ENCODE measurements at regions not wholly inside any gene's neighbourhood (a gene's known extent, or its start where the extent isn't known, plus 50 kb on each side); places are given as distances from the start of the nearest gene placed in this dataset.

GRCh38 chr18:75158465-75159237 lies 50.3 kb downstream of the PTGR3 start:
- H3K4me1 Mint-ChIP-seq, result peaks cover 10 to 11% (median 10%) of the 10 kb centered on the region in 3 donors
- H3K9me3 Mint-ChIP-seq, result peaks cover 0 to 2% (median 0%) of the 10 kb centered on the region in 5 donors
- CTCF ChIA-PET, result no interaction called here
- Histone ChIP-seq H3K9me3 (ENCODE audit: low read length) (no peaks in the 10 kb centered on the region), H3K4me3 (ENCODE audit: low read length) (no peak overlapping the region), H3K27me3 (ENCODE audit: insufficient read depth, low read length, poor library complexity, severe bottlenecking) (no peaks in the 10 kb centered on the region), H3K36me3 (ENCODE audit: insufficient read depth, low read length) (no peaks in the 10 kb centered on the region), H3K27ac (ENCODE audit: low read depth, low read length) (no peak overlapping the region), H3K4me1 (ENCODE audit: insufficient read depth, low read length) (no peaks in the 10 kb centered on the region)
- no peak for DNase-seq
- H3K4me3 Mint-ChIP-seq, result peak overlapping the region in 1 of 7 donors; percentile 49
- peaks cover 0 to 5% (median 2%) of the 10 kb centered on the region in 3 donors for H3K36me3 Mint-ChIP-seq
- POLR2A ChIA-PET, result interaction anchor here (0.6 kb wide), 1 partner anchor 785 kb away, joined by 4 read pairs; no protein-coding TSS in a partner anchor
- no peak overlapping the region for H3K27ac Mint-ChIP-seq
- H3K27me3 Mint-ChIP-seq, result peaks cover 6 to 9% of the 10 kb centered on the region in 2 donors

- POLR2A ChIA-PET, result no interaction called here
- H3K4me1 Mint-ChIP-seq, result peaks cover 10 to 11% (median 10%) of the 10 kb centered on the region in 3 donors
These were observed 51.1 kb downstream of the PTGR3 start for GRCh38 chr18:75157851-75158250.

GRCh38 chr18:75157381-75157780 lies 51.6 kb downstream of the PTGR3 start:
- CTCF ChIA-PET, result no interaction called here
- POLR2A ChIA-PET, result no interaction called here
- Histone ChIP-seq H3K27me3 (ENCODE audit: insufficient read depth, low read length, poor library complexity, severe bottlenecking) (no peaks in the 10 kb centered on the region), H3K27ac (ENCODE audit: low read depth, low read length) (no peak overlapping the region), H3K4me1 (ENCODE audit: insufficient read depth, low read length) (no peaks in the 10 kb centered on the region), H3K4me3 (ENCODE audit: low read length) (no peak overlapping the region), H3K36me3 (ENCODE audit: insufficient read depth, low read length) (no peaks in the 10 kb centered on the region), H3K9me3 (ENCODE audit: low read length) (no peaks in the 10 kb centered on the region)
- DNase-seq, result no peak
- Mint-ChIP-seq H3K4me3 (no peak overlapping the region), H3K27me3 (peaks cover 7 to 12% of the 10 kb centered on the region in 2 donors), H3K9me3 (peaks cover 0 to 6% (median under 1%) of the 10 kb centered on the region in 5 donors), H3K27ac (no peak overlapping the region), H3K4me1 (peaks cover 8 to 11% (median 10%) of the 10 kb centered on the region in 3 donors), H3K36me3 (peaks cover 0 to 12% (median 2%) of the 10 kb centered on the region in 3 donors)

More at GRCh38 chr18:75157851-75158250, 51.1 kb downstream of the PTGR3 start:
- H3K27me3 ChIP-seq (ENCODE audit: insufficient read depth, low read length, poor library complexity, severe bottlenecking), result no peaks in the 10 kb centered on the region
- DNase-seq, result no peak
- Mint-ChIP-seq H3K4me3 (no peak overlapping the region), H3K36me3 (peaks cover 0 to 9% (median 2%) of the 10 kb centered on the region in 3 donors), H3K27ac (no peak overlapping the region), H3K27me3 (peaks cover 7 to 11% of the 10 kb centered on the region in 2 donors), H3K9me3 (peaks cover 0 to 1% (median 0%) of the 10 kb centered on the region in 5 donors)
- no peak overlapping the region for H3K27ac ChIP-seq (ENCODE audit: low read depth, low read length)
- no peaks in the 10 kb centered on the region for H3K4me1 ChIP-seq (ENCODE audit: insufficient read depth, low read length)
- no peak overlapping the region for H3K4me3 ChIP-seq (ENCODE audit: low read length)
- CTCF ChIA-PET, result no interaction called here
- no peaks in the 10 kb centered on the region for H3K9me3 ChIP-seq (ENCODE audit: low read length)
- H3K36me3 ChIP-seq (ENCODE audit: insufficient read depth, low read length), result no peaks in the 10 kb centered on the region

- DNase-seq, result no peak
- Mint-ChIP-seq H3K36me3 (peaks cover 0 to 18% (median 2%) of the 10 kb centered on the region in 3 donors), H3K4me3 (no peak overlapping the region), H3K4me1 (peaks cover 5 to 8% (median 7%) of the 10 kb centered on the region in 3 donors), H3K27ac (no peak overlapping the region), H3K9me3 (peaks cover 4 to 9% (median 6%) of the 10 kb centered on the region in 5 donors), H3K27me3 (peaks cover 12 to 15% of the 10 kb centered on the region in 2 donors)
- Histone ChIP-seq H3K27ac (ENCODE audit: low read depth, low read length) (no peak overlapping the region), H3K4me3 (ENCODE audit: low read length) (no peak overlapping the region), H3K27me3 (ENCODE audit: insufficient read depth, low read length, poor library complexity, severe bottlenecking) (no peaks in the 10 kb centered on the region), H3K4me1 (ENCODE audit: insufficient read depth, low read length) (no peaks in the 10 kb centered on the region), H3K9me3 (ENCODE audit: low read length) (no peaks in the 10 kb centered on the region), H3K36me3 (ENCODE audit: insufficient read depth, low read length) (no peaks in the 10 kb centered on the region)
- CTCF ChIA-PET, result no interaction called here
- POLR2A ChIA-PET, result no interaction called here
These were observed 52.1 kb downstream of the PTGR3 start for GRCh38 chr18:75156831-75157230.

- H3K27ac Mint-ChIP-seq, result no peak overlapping the region
- POLR2A ChIA-PET, result no interaction called here
- H3K27me3 ChIP-seq (ENCODE audit: insufficient read depth, low read length, poor library complexity, severe bottlenecking), result no peaks in the 10 kb centered on the region
- peaks cover 0 to 3% (median 2%) of the 10 kb centered on the region in 3 donors for H3K4me1 Mint-ChIP-seq
- peaks cover 12 to 19% of the 10 kb centered on the region in 2 donors for H3K27me3 Mint-ChIP-seq
- H3K9me3 Mint-ChIP-seq, result peaks cover 7 to 10% (median 10%) of the 10 kb centered on the region in 5 donors
- H3K9me3 ChIP-seq (ENCODE audit: low read length), result no peaks in the 10 kb centered on the region
- no peaks in the 10 kb centered on the region for H3K4me1 ChIP-seq (ENCODE audit: insufficient read depth, low read length)
- no peak overlapping the region for H3K4me3 Mint-ChIP-seq
- CTCF ChIA-PET, result no interaction called here
- peaks cover 0 to 22% (median 0%) of the 10 kb centered on the region in 3 donors for H3K36me3 Mint-ChIP-seq
- no peak overlapping the region for H3K27ac ChIP-seq (ENCODE audit: low read depth, low read length)
- no peaks in the 10 kb centered on the region for H3K36me3 ChIP-seq (ENCODE audit: insufficient read depth, low read length)
- no peak overlapping the region for H3K4me3 ChIP-seq (ENCODE audit: low read length)
- no peak for DNase-seq
These were observed 52.7 kb downstream of the PTGR3 start for GRCh38 chr18:75156139-75156750.

- Histone ChIP-seq H3K27me3 (ENCODE audit: insufficient read depth, low read length, poor library complexity, severe bottlenecking) (no peaks in the 10 kb centered on the region), H3K36me3 (ENCODE audit: insufficient read depth, low read length) (no peaks in the 10 kb centered on the region), H3K27ac (ENCODE audit: low read depth, low read length) (no peak overlapping the region), H3K9me3 (ENCODE audit: low read length) (no peaks in the 10 kb centered on the region), H3K4me3 (ENCODE audit: low read length) (no peak overlapping the region), H3K4me1 (ENCODE audit: insufficient read depth, low read length) (no peaks in the 10 kb centered on the region)
- Mint-ChIP-seq H3K36me3 (peaks cover 0 to 22% (median 1%) of the 10 kb centered on the region in 3 donors), H3K27me3 (peaks cover 12 to 18% of the 10 kb centered on the region in 2 donors), H3K4me1 (no peaks in the 10 kb centered on the region), H3K27ac (no peak overlapping the region), H3K9me3 (peaks cover 7 to 10% (median 10%) of the 10 kb centered on the region in 5 donors), H3K4me3 (no peak overlapping the region)
- ChIA-PET CTCF (no interaction called here), POLR2A (no interaction called here)
- DNase-seq, result no peak
These were observed 53.9 kb downstream of the PTGR3 start for GRCh38 chr18:75154997-75155396.

- Mint-ChIP-seq H3K27ac (no peak overlapping the region), H3K4me3 (no peak overlapping the region), H3K27me3 (peaks cover 12 to 16% of the 10 kb centered on the region in 2 donors), H3K36me3 (peaks cover 0 to 22% (median 1%) of the 10 kb centered on the region in 3 donors), H3K9me3 (peaks cover 7 to 10% (median 10%) of the 10 kb centered on the region in 5 donors), H3K4me1 (no peaks in the 10 kb centered on the region)
- H3K36me3 ChIP-seq (ENCODE audit: insufficient read depth, low read length), result no peaks in the 10 kb centered on the region
- ChIA-PET POLR2A (no interaction called here), CTCF (no interaction called here)
- H3K4me1 ChIP-seq (ENCODE audit: insufficient read depth, low read length), result no peaks in the 10 kb centered on the region
- H3K27me3 ChIP-seq (ENCODE audit: insufficient read depth, low read length, poor library complexity, severe bottlenecking), result no peaks in the 10 kb centered on the region
- no peak overlapping the region for H3K27ac ChIP-seq (ENCODE audit: low read depth, low read length)
- H3K4me3 ChIP-seq (ENCODE audit: low read length), result no peak overlapping the region
- no peaks in the 10 kb centered on the region for H3K9me3 ChIP-seq (ENCODE audit: low read length)
- DNase-seq, result no peak
These were observed 54.7 kb downstream of the PTGR3 start for GRCh38 chr18:75154259-75154658.

- no peak for DNase-seq
- peaks cover 4% of the 10 kb centered on the region in 2 donors for H3K27me3 Mint-ChIP-seq
- ChIA-PET CTCF (no interaction called here), POLR2A (no interaction called here)
- peaks cover 12 to 33% (median 26%) of the 10 kb centered on the region in 5 donors for H3K9me3 Mint-ChIP-seq
- H3K9me3 ChIP-seq (ENCODE audit: low read length), result no peaks in the 10 kb centered on the region
- peaks cover 0 to 26% (median 2%) of the 10 kb centered on the region in 3 donors for H3K36me3 Mint-ChIP-seq
- H3K4me1 ChIP-seq (ENCODE audit: insufficient read depth, low read length), result no peaks in the 10 kb centered on the region
- no peak overlapping the region for H3K4me3 Mint-ChIP-seq
- H3K27me3 ChIP-seq (ENCODE audit: insufficient read depth, low read length, poor library complexity, severe bottlenecking), result no peaks in the 10 kb centered on the region
- peaks cover 0 to 5% (median 2%) of the 10 kb centered on the region in 3 donors for H3K4me1 Mint-ChIP-seq
- H3K27ac Mint-ChIP-seq, result no peak overlapping the region
- H3K36me3 ChIP-seq (ENCODE audit: insufficient read depth, low read length), result no peaks in the 10 kb centered on the region
- no peak overlapping the region for H3K27ac ChIP-seq (ENCODE audit: low read depth, low read length)
- H3K4me3 ChIP-seq (ENCODE audit: low read length), result no peak overlapping the region
These were observed 65.1 kb downstream of the PTGR3 start for GRCh38 chr18:75143851-75144250.
